HPDE6-E6E7 (cell line): ENCODE measurements at regions not wholly inside any gene's neighbourhood (a gene's known extent, or its start where the extent isn't known, plus 50 kb on each side); places are given as distances from the start of the nearest gene placed in this dataset.
"Not testable (repeated sequence)": the region's sequence is repeated elsewhere in the genome, so short reads cannot be mapped to it uniquely, and the experiment has no call there.

Source experiments
- DNase-seq: peaks from one replicate; pipeline ENCODE4 v3.0.0; 2011; ENCODE audit warnings: missing footprints; ENCODE audit errors: extremely low spot score

- DNase-seq: not testable (repeated sequence)
These were observed 84.2 kb upstream of the ADORA2B start for GRCh38 chr17:15860774-15861173.

GRCh38 chr17:15864061-15864460 is 80.9 kb upstream of the ADORA2B start:
- DNase-seq: not testable (repeated sequence)

- not testable (repeated sequence) for DNase-seq
These were observed 80.5 kb upstream of the ADORA2B start for GRCh38 chr17:15864472-15864871.

GRCh38 chr17:15866015-15866414 is 78.9 kb upstream of the ADORA2B start:
- DNase-seq: not testable (repeated sequence)

- DNase-seq: not testable (repeated sequence)
These were observed 77.6 kb upstream of the ADORA2B start for GRCh38 chr17:15867331-15867730.

- not testable (repeated sequence) for DNase-seq
These were observed 75.1 kb upstream of the ADORA2B start for GRCh38 chr17:15869868-15870267.

- not testable (repeated sequence) for DNase-seq
These were observed 72.3 kb upstream of the ADORA2B start for GRCh38 chr17:15872677-15873076.

GRCh38 chr17:15877882-15878500 is 66.9 kb upstream of the ADORA2B start:
- DNase-seq: not testable (repeated sequence)

GRCh38 chr17:15882058-15882720 is 62.7 kb upstream of the ADORA2B start:
- no peak for DNase-seq

- DNase-seq: no peak
These were observed 62.2 kb upstream of the ADORA2B start for GRCh38 chr17:15882777-15883176.

- no peak for DNase-seq
These were observed 61.3 kb upstream of the ADORA2B start for GRCh38 chr17:15883617-15884111.

- DNase-seq: no peak
These were observed 60.2 kb upstream of the ADORA2B start for GRCh38 chr17:15884731-15885130.

- DNase-seq: no peak
These were observed 59.2 kb upstream of the ADORA2B start for GRCh38 chr17:15885770-15886169.

GRCh38 chr17:15886221-15886620 is 58.7 kb upstream of the ADORA2B start:
- no peak for DNase-seq

- DNase-seq: no peak
These were observed 58.1 kb upstream of the ADORA2B start for GRCh38 chr17:15886804-15887203.

- no peak for DNase-seq
These were observed 56.5 kb upstream of the ADORA2B start for GRCh38 chr17:15888436-15888835.

GRCh38 chr17:15890279-15890892 is 54.5 kb upstream of the ADORA2B start:
- no peak for DNase-seq

GRCh38 chr17:15891318-15891717 is 53.6 kb upstream of the ADORA2B start:
- DNase-seq: no peak

GRCh38 chr17:15892244-15892643 is 52.7 kb upstream of the ADORA2B start:
- no peak for DNase-seq

GRCh38 chr17:15892731-15893657 is 51.9 kb upstream of the ADORA2B start:
- DNase-seq: no peak

- DNase-seq: no peak
These were observed 51.3 kb upstream of the ADORA2B start for GRCh38 chr17:15893658-15894024.

GRCh38 chr17:15894258-15894657 is 50.7 kb upstream of the ADORA2B start:
- DNase-seq: no peak
